Endodermal cell (in vitro differentiated cells): ENCODE measurements at regions not wholly inside any gene's neighbourhood (a gene's known extent, or its start where the extent isn't known, plus 50 kb on each side); places are given as distances from the start of the nearest gene placed in this dataset.

ENCODE experiments used
- DNase-seq: peaks from one replicate; pipeline ENCODE4 v3.0.0-alpha.2; 2017
- H3K27ac ChIP-seq: 2 replicates; pipeline ENCODE4 v1.5.1; 2013; ENCODE audit warnings: mild to moderate bottlenecking, low read depth, low read length, moderate library complexity
- H3K27me3 ChIP-seq: 2 replicates; pipeline ENCODE4 v1.6.1; 2013; ENCODE audit warnings: mild to moderate bottlenecking, low read length, moderate library complexity; ENCODE audit not compliant: insufficient read depth, control insufficient read depth, poor library complexity, severe bottlenecking
- H3K36me3 ChIP-seq: 2 replicates; pipeline ENCODE4 v1.7.0; 2013; ENCODE audit warnings: mild to moderate bottlenecking, low read length, moderate library complexity; ENCODE audit not compliant: control insufficient read depth, insufficient read depth
- H3K4me1 ChIP-seq: one replicate; pipeline ENCODE4 v1.7.0; 2013; ENCODE audit warnings: low read length; ENCODE audit not compliant: control insufficient read depth, insufficient read depth
- H3K4me3 ChIP-seq: 2 replicates; pipeline ENCODE4 v1.5.1; 2013; ENCODE audit warnings: mild to moderate bottlenecking, low read length, moderate library complexity
- H3K9ac ChIP-seq: 2 replicates; pipeline ENCODE4 v1.6.1; 2013; ENCODE audit warnings: mild to moderate bottlenecking, low read length, moderate library complexity; ENCODE audit not compliant: poor library complexity, severe bottlenecking; ENCODE audit errors: extremely low read depth
- H3K9me3 ChIP-seq: 2 replicates; pipeline ENCODE4 v1.6.1; 2013; ENCODE audit warnings: mild to moderate bottlenecking, low read length, moderate library complexity; ENCODE audit not compliant: control insufficient read depth
- H3K27ac Mint-ChIP-seq: 2 replicates; pipeline ENCODE4 v1.8.0; 2020; ENCODE audit warnings: mixed read lengths
- H3K27me3 Mint-ChIP-seq: 2 replicates; pipeline ENCODE4 v1.8.0; 2021; ENCODE audit warnings: mild to moderate bottlenecking, mixed read lengths; ENCODE audit not compliant: insufficient read depth
- H3K36me3 Mint-ChIP-seq: 2 replicates; pipeline ENCODE4 v1.8.0; 2020; ENCODE audit warnings: low read depth, mixed read lengths
- H3K4me1 Mint-ChIP-seq: 2 replicates; pipeline ENCODE4 v1.8.0; 2020; ENCODE audit warnings: mixed read lengths
- H3K4me3 Mint-ChIP-seq: 2 replicates; pipeline ENCODE4 v1.8.0; 2020; ENCODE audit warnings: mild to moderate bottlenecking, moderate library complexity, mixed read lengths
- H3K9me3 Mint-ChIP-seq: 2 replicates; pipeline ENCODE4 v1.8.0; 2020; ENCODE audit warnings: mild to moderate bottlenecking, mixed read lengths
- WGBS, 2 experiments: methylation state at CpG; one replicate each; pipeline versions ENCODE4 v1.1.5 to v1.1.7; 2013; ENCODE audit warnings: missing lambda C conversion rate in 2 of 2, mixed read lengths in 1 of 2; ENCODE audit not compliant: insufficient coverage in 1 of 2, insufficient read length in 1 of 2; 5-methylcytosine and 5-hydroxymethylcytosine counted together
- TF ChIP-seq, protein P1 (sequence below): fragments of 200-600 bp; sonication (generic); conservative IDR thresholded peaks from 2 replicates; pipeline ENCODE4 v1.5.0; 2021; ENCODE audit warnings: antibody characterized with exemption, mild to moderate bottlenecking

DNA sequence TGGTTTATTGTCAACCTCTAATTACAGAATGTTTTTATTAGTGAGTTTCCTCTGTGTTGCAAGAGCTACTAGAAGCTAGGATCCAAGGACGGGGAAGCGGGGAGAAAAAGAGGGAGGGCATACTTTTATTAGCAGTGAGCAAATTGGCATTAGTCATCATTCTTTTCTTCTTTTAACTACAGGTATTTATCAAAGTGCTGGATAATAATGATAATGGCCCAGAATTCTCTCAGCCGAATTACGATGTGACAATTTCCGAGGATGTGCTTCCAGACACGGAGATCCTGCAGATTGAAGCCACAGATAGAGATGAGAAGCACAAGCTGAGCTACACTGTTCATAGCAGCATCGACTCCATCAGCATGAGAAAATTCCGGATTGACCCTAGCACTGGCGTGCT, 179.7 kb upstream of the MTNR1B start:
- Mint-ChIP-seq H3K9me3 (no peaks in the 10 kb centered on the region), H3K4me1 (peaks cover 28% of the 10 kb centered on the region), H3K27ac (no peak overlapping the region), H3K4me3 (no peak overlapping the region), H3K27me3 (no peaks in the 10 kb centered on the region), H3K36me3 (peaks cover 9% of the 10 kb centered on the region)
- Histone ChIP-seq H3K27ac (no peak overlapping the region), H3K4me1 (peaks cover 5% of the 10 kb centered on the region), H3K4me3 (no peak overlapping the region), H3K9ac (no peak overlapping the region), H3K27me3 (no peaks in the 10 kb centered on the region), H3K9me3 (peaks cover 7% of the 10 kb centered on the region), H3K36me3 (peaks cover 27% of the 10 kb centered on the region)
- TF ChIP-seq, protein P1, sequence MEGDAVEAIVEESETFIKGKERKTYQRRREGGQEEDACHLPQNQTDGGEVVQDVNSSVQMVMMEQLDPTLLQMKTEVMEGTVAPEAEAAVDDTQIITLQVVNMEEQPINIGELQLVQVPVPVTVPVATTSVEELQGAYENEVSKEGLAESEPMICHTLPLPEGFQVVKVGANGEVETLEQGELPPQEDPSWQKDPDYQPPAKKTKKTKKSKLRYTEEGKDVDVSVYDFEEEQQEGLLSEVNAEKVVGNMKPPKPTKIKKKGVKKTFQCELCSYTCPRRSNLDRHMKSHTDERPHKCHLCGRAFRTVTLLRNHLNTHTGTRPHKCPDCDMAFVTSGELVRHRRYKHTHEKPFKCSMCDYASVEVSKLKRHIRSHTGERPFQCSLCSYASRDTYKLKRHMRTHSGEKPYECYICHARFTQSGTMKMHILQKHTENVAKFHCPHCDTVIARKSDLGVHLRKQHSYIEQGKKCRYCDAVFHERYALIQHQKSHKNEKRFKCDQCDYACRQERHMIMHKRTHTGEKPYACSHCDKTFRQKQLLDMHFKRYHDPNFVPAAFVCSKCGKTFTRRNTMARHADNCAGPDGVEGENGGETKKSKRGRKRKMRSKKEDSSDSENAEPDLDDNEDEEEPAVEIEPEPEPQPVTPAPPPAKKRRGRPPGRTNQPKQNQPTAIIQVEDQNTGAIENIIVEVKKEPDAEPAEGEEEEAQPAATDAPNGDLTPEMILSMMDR, result no peak
- DNase-seq, result no peak
- WGBS, 2 experiments, result 92 to 95% methylated on average over 5 to 9 of the region's 9 CpGs

GRCh38 chr11:92790366-92790765, 179.1 kb upstream of the MTNR1B start:
- no peak overlapping the region for H3K27ac ChIP-seq
- peaks cover 7% of the 10 kb centered on the region for H3K9me3 ChIP-seq
- Mint-ChIP-seq H3K4me1 (peaks cover 34% of the 10 kb centered on the region), H3K27me3 (no peaks in the 10 kb centered on the region), H3K36me3 (peaks cover 9% of the 10 kb centered on the region), H3K4me3 (no peak overlapping the region), H3K27ac (no peak overlapping the region), H3K9me3 (no peaks in the 10 kb centered on the region)
- peaks cover 27% of the 10 kb centered on the region for H3K36me3 ChIP-seq
- no peak overlapping the region for H3K4me3 ChIP-seq
- TF ChIP-seq, protein P1, result no peak
- WGBS, 2 experiments, result 92 to 100% methylated on average over 1 of the region's 1 CpG
- H3K27me3 ChIP-seq, result no peaks in the 10 kb centered on the region
- no peak for DNase-seq
- peaks cover 5% of the 10 kb centered on the region for H3K4me1 ChIP-seq
- H3K9ac ChIP-seq, result no peak overlapping the region

GRCh38 chr11:92790926-92791616, 178.4 kb upstream of the MTNR1B start:
- Mint-ChIP-seq H3K4me1 (peaks cover 34% of the 10 kb centered on the region), H3K9me3 (no peaks in the 10 kb centered on the region), H3K27me3 (no peaks in the 10 kb centered on the region), H3K27ac (no peak overlapping the region), H3K36me3 (peaks cover 9% of the 10 kb centered on the region), H3K4me3 (no peak overlapping the region)
- TF ChIP-seq, protein P1, result no peak
- DNase-seq, result no peak
- no peak overlapping the region for H3K4me3 ChIP-seq
- peaks cover 27% of the 10 kb centered on the region for H3K36me3 ChIP-seq
- H3K27ac ChIP-seq, result no peak overlapping the region
- no peaks in the 10 kb centered on the region for H3K27me3 ChIP-seq
- H3K9me3 ChIP-seq, result peaks cover 7% of the 10 kb centered on the region
- H3K4me1 ChIP-seq, result peaks cover 5% of the 10 kb centered on the region
- H3K9ac ChIP-seq, result no peak overlapping the region
